Liver (tissue), 8 donors: ENCODE measurements at regions not wholly inside any gene's neighbourhood (a gene's known extent, or its start where the extent isn't known, plus 50 kb on each side); places are given as distances from the start of the nearest gene placed in this dataset.

Experiments
- DNase-seq: peaks from one replicate; pipeline ENCODE4 v3.0.0-alpha.2; 2017; ENCODE audit warnings: low spot score
- H3K27ac ChIP-seq, 2 donors: one replicate each; pipeline ENCODE4 v1.7.0; 2013; ENCODE audit warnings: inconsistent platforms in 2 of 2, low read length in 2 of 2, control low read depth in 1 of 2, low read depth in 1 of 2, mild to moderate bottlenecking in 1 of 2
- H3K27me3 ChIP-seq, 4 donors: one replicate each; pipeline versions ENCODE4 v1.6.1 to v1.7.0; 2013; ENCODE audit warnings: low read length in 3 of 4, inconsistent platforms in 1 of 4, mild to moderate bottlenecking in 1 of 4, moderate library complexity in 1 of 4; ENCODE audit not compliant: control insufficient read depth in 4 of 4, insufficient read depth in 4 of 4
- H3K36me3 ChIP-seq, 4 donors: one replicate each; pipeline versions ENCODE4 v1.6.1 to v1.7.0; 2013; ENCODE audit warnings: low read length in 3 of 4, mild to moderate bottlenecking in 3 of 4, low read depth in 1 of 4, moderate library complexity in 1 of 4; ENCODE audit not compliant: control insufficient read depth in 4 of 4, insufficient read depth in 3 of 4
- H3K4me1 ChIP-seq, 4 donors: one replicate each; pipeline versions ENCODE4 v1.6.1 to v1.7.0; 2013; ENCODE audit warnings: low read length in 3 of 4, mild to moderate bottlenecking in 3 of 4, moderate library complexity in 1 of 4; ENCODE audit not compliant: control insufficient read depth in 4 of 4, insufficient read depth in 4 of 4
- H3K4me3 ChIP-seq, 3 donors: one replicate each; pipeline versions ENCODE4 v1.6.1 to v1.7.0; 2013; ENCODE audit warnings: low read length in 3 of 3, control low read depth in 1 of 3, low read depth in 1 of 3, mild to moderate bottlenecking in 1 of 3
- H3K9ac ChIP-seq, 2 donors: one replicate each; pipeline ENCODE4 v1.7.0; 2013; ENCODE audit warnings: low read length in 2 of 2, mild to moderate bottlenecking in 2 of 2, moderate library complexity in 2 of 2, control low read depth in 1 of 2, low read depth in 1 of 2
- H3K9me3 ChIP-seq, 4 donors: one replicate each; pipeline versions ENCODE4 v1.6.1 to v1.7.0; 2013; ENCODE audit warnings: low read length in 3 of 4; ENCODE audit not compliant: control insufficient read depth in 4 of 4
- EGR1 ChIP-seq, 2 donors: IDR thresholded peaks; 2 replicates each; pipeline ENCODE4 v1.6.1; 2016 to 2018; ENCODE audit warnings: antibody characterized with exemption in 2 of 2, low read depth in 2 of 2
- FOXA1 ChIP-seq: IDR thresholded peaks from 2 replicates; pipeline ENCODE4 v1.6.1; 2016; ENCODE audit warnings: antibody characterized with exemption
- FOXA2 ChIP-seq: IDR thresholded peaks from 2 replicates; pipeline ENCODE4 v1.6.1; 2016; ENCODE audit warnings: antibody characterized with exemption
- GABPA ChIP-seq, 2 donors: IDR thresholded peaks in 1 of 2; conservative IDR thresholded peaks in 1 of 2; 2 replicates each; pipeline ENCODE4 v1.6.1; 2016; ENCODE audit warnings: antibody characterized with exemption in 2 of 2, mild to moderate bottlenecking in 1 of 2, moderate library complexity in 1 of 2
- HNF4A ChIP-seq, 2 donors: conservative IDR thresholded peaks; 2 replicates each; pipeline ENCODE4 v1.6.1; 2016; ENCODE audit warnings: antibody characterized with exemption in 2 of 2, mild to moderate bottlenecking in 2 of 2
- JUND ChIP-seq, 2 donors: IDR thresholded peaks; 2 replicates each; pipeline ENCODE4 v1.6.1; 2016; ENCODE audit warnings: antibody characterized with exemption in 2 of 2
- NR2F2 ChIP-seq: IDR thresholded peaks from 2 replicates; pipeline ENCODE4 v1.6.1; 2016; ENCODE audit warnings: antibody characterized with exemption
- RAD21 ChIP-seq, 2 donors: IDR thresholded peaks; 2 replicates each; pipeline ENCODE4 v1.6.1; 2016; ENCODE audit warnings: antibody characterized with exemption in 2 of 2, mild to moderate bottlenecking in 2 of 2
- RXRA ChIP-seq, 2 donors: IDR thresholded peaks; 2 replicates each; pipeline ENCODE4 v1.6.1; 2017 to 2018; ENCODE audit warnings: antibody characterized with exemption in 2 of 2, mild to moderate bottlenecking in 1 of 2
- SP1 ChIP-seq: IDR thresholded peaks from 2 replicates; pipeline ENCODE4 v1.6.1; 2018; ENCODE audit warnings: antibody characterized with exemption, mild to moderate bottlenecking
- TAF1 ChIP-seq: conservative IDR thresholded peaks from 2 replicates; pipeline ENCODE4 v1.6.1; 2016; ENCODE audit warnings: antibody characterized with exemption, mild to moderate bottlenecking
- YY1 ChIP-seq: IDR thresholded peaks from 2 replicates; pipeline ENCODE4 v1.6.1; 2016; ENCODE audit warnings: antibody characterized with exemption, mild to moderate bottlenecking
- WGBS: extraction: QIAGEN DNeasy Blood & Tissue Kit; methylation state at CpG from one replicate; pipeline ENCODE4 v1.1.7; 2013; 5-methylcytosine and 5-hydroxymethylcytosine counted together
- TF ChIP-seq, protein P1 (sequence below): fragments of 150-350 bp; IDR thresholded peaks from 2 replicates; pipeline ENCODE4 v1.5.1; 2017; ENCODE audit warnings: improper control_type of control experiment, low read depth, low read length; ENCODE audit not compliant: missing input control
- TF ChIP-seq, protein P2 (sequence below): IDR thresholded peaks from 2 replicates; pipeline ENCODE4 v1.6.1; 2016; ENCODE audit warnings: antibody characterized with exemption, mild to moderate bottlenecking
- TF ChIP-seq, protein P3 (sequence below): IDR thresholded peaks from 2 replicates; pipeline ENCODE4 v1.6.1; 2016; ENCODE audit warnings: antibody characterized with exemption
- TF ChIP-seq, protein P4 (sequence below): IDR thresholded peaks from 2 replicates; pipeline ENCODE4 v1.6.1; 2016; ENCODE audit warnings: antibody characterized with exemption
- TF ChIP-seq, protein P5 (sequence below): IDR thresholded peaks from 2 replicates; pipeline ENCODE4 v1.6.1; 2016; ENCODE audit warnings: antibody characterized with exemption
- donor health status: healthy.
- donor health status: healthy.
- donor health status: healthy.
- donor health status: healthy.
- donor health status: healthy.

DNA sequence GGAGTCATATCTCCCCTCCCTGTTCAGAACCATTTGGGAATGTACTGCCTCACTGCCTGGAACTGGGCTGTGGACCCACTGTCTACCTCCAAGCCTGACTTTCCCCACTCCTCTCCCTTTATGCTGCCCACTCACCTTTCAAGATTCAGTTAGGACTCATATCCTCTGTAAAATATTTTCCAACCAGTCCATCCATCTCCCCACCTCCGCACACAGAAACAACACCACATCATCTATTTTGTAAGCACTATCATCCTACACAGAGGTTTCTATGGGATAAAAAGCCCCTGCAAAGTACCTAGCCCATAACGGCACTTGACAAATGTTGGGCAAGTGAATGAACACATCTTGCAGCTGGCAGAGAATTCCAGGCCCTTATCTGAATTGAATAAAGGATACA is 250.8 kb downstream of the ANAPC1 start:
- Histone ChIP-seq H3K27me3 (no peaks in the 10 kb centered on the region), H3K27ac (no peak overlapping the region), H3K4me1 (no peaks in the 10 kb centered on the region), H3K9me3 (peaks cover 0 to 2% (median 0%) of the 10 kb centered on the region in 4 donors), H3K4me3 (no peak overlapping the region), H3K36me3 (no peaks in the 10 kb centered on the region), H3K9ac (no peak overlapping the region)
- WGBS, result 94% methylated on average over 2 of the region's 2 CpGs
- TF ChIP-seq FOXA2 (no peak), GABPA (IDR thresholded peaks at IDR 0.05 in 1 of 2, conservative IDR thresholded peaks at IDR 0.05 in 1 of 2) (no peak), RXRA (IDR thresholded peaks at IDR 0.05) (no peak), TAF1 (no peak), FOXA1 (no peak), NR2F2 (no peak), JUND (IDR thresholded peaks at IDR 0.05) (no peak), YY1 (no peak), RAD21 (IDR thresholded peaks at IDR 0.05) (no peak), EGR1 (IDR thresholded peaks at IDR 0.05; ENCODE audit: low read depth in 2 of 2) (no peak)
- TF ChIP-seq, protein P1, sequence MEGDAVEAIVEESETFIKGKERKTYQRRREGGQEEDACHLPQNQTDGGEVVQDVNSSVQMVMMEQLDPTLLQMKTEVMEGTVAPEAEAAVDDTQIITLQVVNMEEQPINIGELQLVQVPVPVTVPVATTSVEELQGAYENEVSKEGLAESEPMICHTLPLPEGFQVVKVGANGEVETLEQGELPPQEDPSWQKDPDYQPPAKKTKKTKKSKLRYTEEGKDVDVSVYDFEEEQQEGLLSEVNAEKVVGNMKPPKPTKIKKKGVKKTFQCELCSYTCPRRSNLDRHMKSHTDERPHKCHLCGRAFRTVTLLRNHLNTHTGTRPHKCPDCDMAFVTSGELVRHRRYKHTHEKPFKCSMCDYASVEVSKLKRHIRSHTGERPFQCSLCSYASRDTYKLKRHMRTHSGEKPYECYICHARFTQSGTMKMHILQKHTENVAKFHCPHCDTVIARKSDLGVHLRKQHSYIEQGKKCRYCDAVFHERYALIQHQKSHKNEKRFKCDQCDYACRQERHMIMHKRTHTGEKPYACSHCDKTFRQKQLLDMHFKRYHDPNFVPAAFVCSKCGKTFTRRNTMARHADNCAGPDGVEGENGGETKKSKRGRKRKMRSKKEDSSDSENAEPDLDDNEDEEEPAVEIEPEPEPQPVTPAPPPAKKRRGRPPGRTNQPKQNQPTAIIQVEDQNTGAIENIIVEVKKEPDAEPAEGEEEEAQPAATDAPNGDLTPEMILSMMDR, result no peak
- TF ChIP-seq, protein P2, sequence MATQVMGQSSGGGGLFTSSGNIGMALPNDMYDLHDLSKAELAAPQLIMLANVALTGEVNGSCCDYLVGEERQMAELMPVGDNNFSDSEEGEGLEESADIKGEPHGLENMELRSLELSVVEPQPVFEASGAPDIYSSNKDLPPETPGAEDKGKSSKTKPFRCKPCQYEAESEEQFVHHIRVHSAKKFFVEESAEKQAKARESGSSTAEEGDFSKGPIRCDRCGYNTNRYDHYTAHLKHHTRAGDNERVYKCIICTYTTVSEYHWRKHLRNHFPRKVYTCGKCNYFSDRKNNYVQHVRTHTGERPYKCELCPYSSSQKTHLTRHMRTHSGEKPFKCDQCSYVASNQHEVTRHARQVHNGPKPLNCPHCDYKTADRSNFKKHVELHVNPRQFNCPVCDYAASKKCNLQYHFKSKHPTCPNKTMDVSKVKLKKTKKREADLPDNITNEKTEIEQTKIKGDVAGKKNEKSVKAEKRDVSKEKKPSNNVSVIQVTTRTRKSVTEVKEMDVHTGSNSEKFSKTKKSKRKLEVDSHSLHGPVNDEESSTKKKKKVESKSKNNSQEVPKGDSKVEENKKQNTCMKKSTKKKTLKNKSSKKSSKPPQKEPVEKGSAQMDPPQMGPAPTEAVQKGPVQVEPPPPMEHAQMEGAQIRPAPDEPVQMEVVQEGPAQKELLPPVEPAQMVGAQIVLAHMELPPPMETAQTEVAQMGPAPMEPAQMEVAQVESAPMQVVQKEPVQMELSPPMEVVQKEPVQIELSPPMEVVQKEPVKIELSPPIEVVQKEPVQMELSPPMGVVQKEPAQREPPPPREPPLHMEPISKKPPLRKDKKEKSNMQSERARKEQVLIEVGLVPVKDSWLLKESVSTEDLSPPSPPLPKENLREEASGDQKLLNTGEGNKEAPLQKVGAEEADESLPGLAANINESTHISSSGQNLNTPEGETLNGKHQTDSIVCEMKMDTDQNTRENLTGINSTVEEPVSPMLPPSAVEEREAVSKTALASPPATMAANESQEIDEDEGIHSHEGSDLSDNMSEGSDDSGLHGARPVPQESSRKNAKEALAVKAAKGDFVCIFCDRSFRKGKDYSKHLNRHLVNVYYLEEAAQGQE, result no peak
- TF ChIP-seq, protein P3, sequence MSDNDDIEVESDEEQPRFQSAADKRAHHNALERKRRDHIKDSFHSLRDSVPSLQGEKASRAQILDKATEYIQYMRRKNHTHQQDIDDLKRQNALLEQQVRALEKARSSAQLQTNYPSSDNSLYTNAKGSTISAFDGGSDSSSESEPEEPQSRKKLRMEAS, result no peak
- TF ChIP-seq, protein P4, sequence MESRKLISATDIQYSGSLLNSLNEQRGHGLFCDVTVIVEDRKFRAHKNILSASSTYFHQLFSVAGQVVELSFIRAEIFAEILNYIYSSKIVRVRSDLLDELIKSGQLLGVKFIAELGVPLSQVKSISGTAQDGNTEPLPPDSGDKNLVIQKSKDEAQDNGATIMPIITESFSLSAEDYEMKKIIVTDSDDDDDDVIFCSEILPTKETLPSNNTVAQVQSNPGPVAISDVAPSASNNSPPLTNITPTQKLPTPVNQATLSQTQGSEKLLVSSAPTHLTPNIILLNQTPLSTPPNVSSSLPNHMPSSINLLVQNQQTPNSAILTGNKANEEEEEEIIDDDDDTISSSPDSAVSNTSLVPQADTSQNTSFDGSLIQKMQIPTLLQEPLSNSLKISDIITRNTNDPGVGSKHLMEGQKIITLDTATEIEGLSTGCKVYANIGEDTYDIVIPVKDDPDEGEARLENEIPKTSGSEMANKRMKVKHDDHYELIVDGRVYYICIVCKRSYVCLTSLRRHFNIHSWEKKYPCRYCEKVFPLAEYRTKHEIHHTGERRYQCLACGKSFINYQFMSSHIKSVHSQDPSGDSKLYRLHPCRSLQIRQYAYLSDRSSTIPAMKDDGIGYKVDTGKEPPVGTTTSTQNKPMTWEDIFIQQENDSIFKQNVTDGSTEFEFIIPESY, result no peak
- TF ChIP-seq, protein P5, sequence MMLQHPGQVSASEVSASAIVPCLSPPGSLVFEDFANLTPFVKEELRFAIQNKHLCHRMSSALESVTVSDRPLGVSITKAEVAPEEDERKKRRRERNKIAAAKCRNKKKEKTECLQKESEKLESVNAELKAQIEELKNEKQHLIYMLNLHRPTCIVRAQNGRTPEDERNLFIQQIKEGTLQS, result no peak
- no peak for DNase-seq

DNA sequence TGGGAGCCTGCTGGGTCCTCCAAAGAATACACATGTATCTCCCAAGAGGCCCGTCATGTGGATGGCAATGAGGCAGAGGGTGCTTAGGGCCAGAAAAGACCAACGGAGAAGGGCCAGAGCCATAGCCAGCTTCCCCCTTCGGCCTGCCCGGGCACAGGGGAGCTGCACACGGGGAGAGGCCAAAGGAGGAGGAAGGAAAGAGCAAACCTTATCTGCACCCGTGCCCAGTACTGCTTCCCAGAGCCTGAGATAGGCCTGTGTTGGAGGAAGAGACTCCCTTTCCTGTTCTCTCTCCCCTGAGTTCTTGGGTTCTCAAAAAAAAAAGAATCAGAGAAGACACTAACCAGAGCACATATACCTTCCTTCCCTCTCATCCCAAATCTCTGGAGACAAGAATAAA is 250.3 kb downstream of the ANAPC1 start:
- no peak for DNase-seq
- Histone ChIP-seq H3K9me3 (peaks cover 0 to 3% (median under 1%) of the 10 kb centered on the region in 4 donors), H3K27me3 (no peaks in the 10 kb centered on the region), H3K27ac (no peak overlapping the region), H3K4me1 (no peaks in the 10 kb centered on the region), H3K9ac (no peak overlapping the region), H3K4me3 (no peak overlapping the region), H3K36me3 (no peaks in the 10 kb centered on the region)
- WGBS, result 77% methylated on average over 6 of the region's 6 CpGs
- TF ChIP-seq, protein P3, result no peak
- TF ChIP-seq FOXA2 (no peak), SP1 (no peak), RXRA (IDR thresholded peaks at IDR 0.05) (no peak), JUND (IDR thresholded peaks at IDR 0.05) (no peak), GABPA (IDR thresholded peaks at IDR 0.05 in 1 of 2, conservative IDR thresholded peaks at IDR 0.05 in 1 of 2) (no peak), FOXA1 (no peak), HNF4A (conservative IDR thresholded peaks at IDR 0.05) (no peak), RAD21 (IDR thresholded peaks at IDR 0.05) (no peak), TAF1 (no peak), EGR1 (IDR thresholded peaks at IDR 0.05; ENCODE audit: low read depth in 2 of 2) (no peak), YY1 (no peak), NR2F2 (no peak)
- TF ChIP-seq, protein P4, result no peak
- TF ChIP-seq, protein P1, result no peak
